Epithelial cell of proximal tubule (primary cell): ENCODE measurements at regions not wholly inside any gene's neighbourhood (a gene's known extent, or its start where the extent isn't known, plus 50 kb on each side); places are given as distances from the start of the nearest gene placed in this dataset.

Experiments
- DNase-seq: peaks from one replicate; pipeline ENCODE4 v3.0.0-alpha.2; 2011; ENCODE audit warnings: low read depth
- H3K4me3 ChIP-seq: 2 replicates; pipeline ENCODE4 v1.5.1; 2011; ENCODE audit warnings: low read depth, mild to moderate bottlenecking, low read length
- TF ChIP-seq, protein P1 (sequence below): conservative IDR thresholded peaks from 2 replicates; pipeline ENCODE4 v1.5.1; 2012; ENCODE audit warnings: low read depth, mild to moderate bottlenecking, low read length

DNA sequence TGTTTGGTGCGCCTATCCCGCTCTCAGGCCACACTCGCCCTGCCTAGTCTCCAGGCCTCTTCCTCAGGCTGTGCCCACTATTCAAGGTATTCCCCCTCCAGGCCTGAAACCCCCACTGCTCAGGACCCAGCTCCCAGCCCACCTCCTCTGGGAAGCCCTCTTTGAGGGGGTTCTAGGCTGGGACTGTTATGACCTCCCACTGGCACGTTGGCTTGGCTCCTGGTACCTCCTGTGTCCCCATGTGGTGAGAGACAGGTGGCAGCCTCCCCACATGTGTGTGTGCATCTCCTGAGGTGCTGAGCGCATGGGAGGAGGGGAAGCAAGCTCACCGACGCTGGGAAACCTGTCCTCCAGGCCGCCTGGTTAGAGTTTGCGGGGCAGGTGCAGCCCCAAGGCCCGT lies 82.5 kb downstream of the EDN3 start:
- no peak for DNase-seq
- no peak overlapping the region for H3K4me3 ChIP-seq
- TF ChIP-seq, protein P1, sequence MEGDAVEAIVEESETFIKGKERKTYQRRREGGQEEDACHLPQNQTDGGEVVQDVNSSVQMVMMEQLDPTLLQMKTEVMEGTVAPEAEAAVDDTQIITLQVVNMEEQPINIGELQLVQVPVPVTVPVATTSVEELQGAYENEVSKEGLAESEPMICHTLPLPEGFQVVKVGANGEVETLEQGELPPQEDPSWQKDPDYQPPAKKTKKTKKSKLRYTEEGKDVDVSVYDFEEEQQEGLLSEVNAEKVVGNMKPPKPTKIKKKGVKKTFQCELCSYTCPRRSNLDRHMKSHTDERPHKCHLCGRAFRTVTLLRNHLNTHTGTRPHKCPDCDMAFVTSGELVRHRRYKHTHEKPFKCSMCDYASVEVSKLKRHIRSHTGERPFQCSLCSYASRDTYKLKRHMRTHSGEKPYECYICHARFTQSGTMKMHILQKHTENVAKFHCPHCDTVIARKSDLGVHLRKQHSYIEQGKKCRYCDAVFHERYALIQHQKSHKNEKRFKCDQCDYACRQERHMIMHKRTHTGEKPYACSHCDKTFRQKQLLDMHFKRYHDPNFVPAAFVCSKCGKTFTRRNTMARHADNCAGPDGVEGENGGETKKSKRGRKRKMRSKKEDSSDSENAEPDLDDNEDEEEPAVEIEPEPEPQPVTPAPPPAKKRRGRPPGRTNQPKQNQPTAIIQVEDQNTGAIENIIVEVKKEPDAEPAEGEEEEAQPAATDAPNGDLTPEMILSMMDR = no peak

DNA sequence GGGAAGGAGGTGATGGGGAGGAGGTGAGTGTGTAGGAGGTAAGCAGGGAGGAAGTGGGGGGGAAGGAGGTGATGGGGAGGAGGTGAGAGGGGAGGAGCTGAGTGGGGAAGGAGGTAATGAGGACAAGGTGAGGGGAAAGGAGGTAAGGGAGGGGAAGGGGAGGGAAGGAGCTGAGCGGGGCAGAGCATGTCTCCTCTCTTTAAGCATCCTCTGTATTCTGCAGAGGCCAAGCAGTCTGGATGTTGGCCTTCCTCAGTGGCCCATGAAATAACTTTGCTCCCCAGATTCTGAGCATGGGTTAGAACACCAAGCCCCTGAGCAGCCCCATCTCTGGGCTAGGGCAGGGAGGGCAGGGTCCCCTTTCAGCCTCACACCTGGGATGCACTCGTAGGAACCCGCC lies 84.6 kb downstream of the EDN3 start:
- H3K4me3 ChIP-seq = no peak overlapping the region
- TF ChIP-seq, protein P1 = no peak
- DNase-seq = no peak

DNA sequence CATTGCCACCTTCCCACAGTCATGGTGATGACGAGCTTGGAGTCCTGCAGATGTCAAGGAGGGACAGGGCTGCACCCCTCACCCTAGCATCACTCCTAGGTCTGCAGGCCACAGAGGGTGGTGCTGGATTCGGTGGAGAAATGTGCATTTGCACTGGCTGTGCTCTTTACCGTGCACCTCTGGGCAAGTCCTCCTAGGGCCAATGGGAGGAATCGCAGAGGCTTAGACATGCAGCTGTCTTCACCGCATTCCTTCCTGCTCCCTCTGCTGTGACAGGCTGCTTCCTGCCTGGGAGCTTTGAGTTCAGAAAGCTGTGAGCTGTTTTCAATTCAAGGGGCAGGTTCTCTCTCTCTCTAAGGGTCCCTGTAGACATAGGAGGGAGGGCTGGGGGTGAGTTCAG lies 85.1 kb downstream of the EDN3 start:
- TF ChIP-seq, protein P1 = no peak
- DNase-seq = no peak
- H3K4me3 ChIP-seq = no peak overlapping the region

DNA sequence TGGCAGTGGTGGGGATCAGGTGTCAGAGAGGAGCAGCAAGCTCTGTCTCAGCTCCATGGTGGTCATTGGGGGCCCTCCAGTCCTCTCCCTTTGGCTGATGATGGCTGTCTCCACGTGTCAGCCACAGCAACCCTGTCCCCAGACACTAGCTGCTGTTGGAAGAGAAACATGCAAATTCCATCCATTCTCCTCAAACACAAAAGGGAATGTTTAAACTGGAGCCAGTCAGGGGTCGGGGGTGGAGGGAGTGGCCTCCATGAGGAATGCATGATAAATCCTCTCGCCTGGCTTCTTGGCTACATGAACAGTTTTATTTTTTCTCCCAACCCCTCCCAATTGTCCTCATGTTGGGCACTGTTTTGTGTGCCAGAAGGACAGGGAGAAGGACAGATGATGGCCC lies 86.4 kb downstream of the EDN3 start:
- H3K4me3 ChIP-seq = no peak overlapping the region
- TF ChIP-seq, protein P1 = no peak
- DNase-seq = no peak

DNA sequence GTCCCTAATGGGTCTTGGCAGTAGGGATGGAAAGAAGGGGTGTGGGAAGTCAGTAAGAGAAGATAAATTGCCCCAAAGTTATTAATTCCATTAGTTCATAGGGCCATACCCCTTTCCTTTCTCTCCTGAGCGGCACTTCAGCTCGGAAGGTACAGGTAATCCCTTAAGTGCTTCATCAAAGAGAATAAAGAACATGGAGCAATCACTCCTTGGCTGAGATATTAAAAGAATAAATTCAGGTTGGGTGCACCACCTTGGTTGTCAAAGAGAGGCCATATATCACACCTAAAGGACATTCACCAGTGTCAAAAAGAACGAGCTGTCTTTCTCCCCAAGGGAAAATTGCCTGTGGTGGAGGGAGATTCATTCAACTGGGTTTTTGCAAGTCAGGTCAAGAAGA lies 87.5 kb downstream of the EDN3 start:
- no peak for DNase-seq
- TF ChIP-seq, protein P1 = no peak
- H3K4me3 ChIP-seq = no peak overlapping the region

DNA sequence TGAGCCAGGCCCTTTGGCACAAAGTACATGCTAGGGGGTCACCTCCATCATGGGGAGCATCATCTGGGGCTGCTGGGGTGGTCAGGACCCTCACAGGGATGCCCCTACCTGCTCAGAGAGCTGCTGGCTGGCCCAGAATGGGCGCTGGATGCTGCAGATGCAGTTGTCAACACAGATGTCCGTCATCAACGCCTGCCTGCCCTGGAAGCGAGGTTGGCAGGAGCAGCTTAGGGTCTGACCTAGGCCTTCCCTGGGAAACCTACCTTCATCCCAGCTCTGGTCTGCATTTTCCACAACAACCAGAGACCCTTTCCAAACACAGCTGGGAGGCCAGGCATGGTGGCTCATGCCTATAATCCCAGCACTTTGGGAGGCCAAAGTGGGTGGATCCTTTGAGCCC lies 88.0 kb downstream of the EDN3 start:
- no peak for DNase-seq
- no peak overlapping the region for H3K4me3 ChIP-seq
- TF ChIP-seq, protein P1 = no peak

DNA sequence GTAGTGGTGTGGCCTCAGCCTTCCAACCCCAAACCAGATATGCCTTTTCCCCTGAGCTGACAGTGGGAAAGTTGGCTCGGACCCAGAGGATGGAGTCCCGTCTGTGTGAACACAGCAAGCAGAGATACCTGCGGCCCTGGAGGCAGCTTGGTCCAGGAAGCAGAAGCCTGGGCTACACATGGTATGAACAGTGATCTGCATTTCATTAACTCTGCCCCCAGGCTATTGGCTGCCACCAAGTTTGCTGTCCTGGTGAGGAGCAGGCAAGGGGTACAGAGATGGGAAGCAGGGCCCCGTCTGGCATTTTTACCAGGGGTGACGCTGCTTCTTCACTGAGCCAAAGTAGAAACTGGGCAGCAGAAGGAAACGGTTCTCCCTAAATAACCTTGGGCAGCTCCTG lies 90.0 kb downstream of the EDN3 start:
- DNase-seq = no peak
- TF ChIP-seq, protein P1 = no peak

More for the DNA sequence above, 90.0 kb downstream of the EDN3 start:
- no peak overlapping the region for H3K4me3 ChIP-seq
